HG03575 (cell line): ENCODE measurements at regions not wholly inside any gene's neighbourhood (a gene's known extent, or its start where the extent isn't known, plus 50 kb on each side); places are given as distances from the start of the nearest gene placed in this dataset.

Source experiments
- ATAC-seq: cut with Tn5 transposase; IDR thresholded peaks from one replicate; pipeline ENCODE4 v1.9.1; 2021; ENCODE audit not compliant: unreplicated experiment, insufficient number of reproducible peaks, low FRiP score; ENCODE audit errors: extremely low read depth

DNA sequence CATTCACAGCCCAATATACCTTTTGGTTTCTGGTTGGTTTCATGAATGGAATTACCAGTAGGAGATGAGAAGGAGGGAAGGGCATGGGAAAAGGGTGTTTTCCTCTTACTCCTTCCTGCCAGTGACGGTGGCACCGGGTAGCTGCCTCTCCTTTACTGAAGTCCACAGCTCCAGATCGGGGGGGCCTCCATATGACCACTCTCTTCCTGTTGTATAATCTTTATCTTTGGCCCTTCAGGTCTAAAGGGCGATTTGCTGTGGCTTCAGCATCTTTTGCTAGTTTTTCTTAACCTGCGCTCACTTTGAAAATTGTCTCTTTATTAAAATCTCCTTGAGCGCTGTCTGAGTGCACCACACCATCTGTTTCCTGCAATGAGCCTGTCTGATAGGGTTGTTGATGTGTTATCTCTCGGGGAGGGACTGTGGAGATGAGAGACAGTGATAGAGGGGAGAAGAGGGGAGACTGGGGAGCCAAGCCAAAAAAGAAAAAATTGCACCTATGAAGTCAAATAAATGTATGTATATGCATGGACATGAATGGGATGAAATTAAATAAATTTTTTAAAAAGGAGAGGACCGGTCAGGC lies 449.3 kb upstream of the KLF4 start:
- no peak for ATAC-seq

DNA sequence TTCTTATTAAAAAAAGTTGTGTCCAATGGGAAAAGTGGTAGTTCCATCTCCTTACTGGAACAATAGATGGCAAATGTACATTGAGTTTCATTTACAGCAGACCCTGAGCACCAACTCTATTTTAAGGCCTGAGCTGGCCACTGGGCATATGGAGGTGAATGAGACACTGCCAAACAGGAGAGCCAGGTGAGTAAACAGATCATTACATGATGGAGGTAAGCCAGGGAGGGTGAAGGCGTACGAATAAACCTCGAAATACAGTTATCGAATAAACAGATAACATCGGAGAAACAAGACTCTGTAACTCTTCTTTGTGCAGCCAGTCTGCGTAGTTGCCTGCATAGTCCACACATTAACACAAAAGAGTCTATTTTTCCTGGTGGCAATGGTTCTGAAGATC lies 446.4 kb upstream of the KLF4 start:
- ATAC-seq: no peak

DNA sequence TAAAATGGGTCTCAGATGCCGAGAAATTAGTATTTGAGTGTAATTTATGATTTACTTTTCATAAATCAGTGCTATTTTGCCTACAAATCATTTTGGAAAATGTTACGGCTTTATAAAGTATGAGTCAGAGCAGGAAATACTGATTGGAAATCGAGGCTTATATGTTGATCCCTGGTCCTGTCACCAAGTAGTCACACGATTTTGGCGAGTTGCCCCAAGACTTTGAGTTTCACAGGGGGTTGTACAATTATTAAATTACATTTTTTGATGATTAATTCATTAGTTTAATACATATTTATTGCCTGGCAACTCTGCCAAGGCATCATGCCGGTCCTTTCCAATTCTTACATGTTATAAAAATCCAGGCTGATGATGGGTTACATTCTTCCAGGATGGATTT lies 443.9 kb upstream of the KLF4 start:
- ATAC-seq: no peak

DNA sequence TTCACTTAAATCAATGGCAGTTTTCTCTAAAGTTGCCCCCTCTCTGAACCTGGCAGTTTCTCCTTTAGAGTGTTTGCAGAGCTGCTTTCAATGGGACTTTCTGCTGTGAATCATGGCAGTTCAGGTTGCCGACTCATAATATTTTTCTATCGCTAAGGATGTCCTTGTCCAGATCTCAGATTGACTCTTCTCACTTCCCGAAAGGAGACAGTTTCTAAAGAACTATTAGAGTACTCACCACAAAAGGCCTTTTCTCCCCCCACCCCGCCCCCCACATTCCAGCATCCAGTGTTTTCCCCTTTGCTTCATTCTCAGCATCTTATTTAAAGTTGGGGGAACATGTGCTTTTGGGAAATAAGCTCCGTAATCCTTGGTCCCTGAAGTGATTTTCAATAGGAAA lies 443.5 kb upstream of the KLF4 start:
- no peak for ATAC-seq

DNA sequence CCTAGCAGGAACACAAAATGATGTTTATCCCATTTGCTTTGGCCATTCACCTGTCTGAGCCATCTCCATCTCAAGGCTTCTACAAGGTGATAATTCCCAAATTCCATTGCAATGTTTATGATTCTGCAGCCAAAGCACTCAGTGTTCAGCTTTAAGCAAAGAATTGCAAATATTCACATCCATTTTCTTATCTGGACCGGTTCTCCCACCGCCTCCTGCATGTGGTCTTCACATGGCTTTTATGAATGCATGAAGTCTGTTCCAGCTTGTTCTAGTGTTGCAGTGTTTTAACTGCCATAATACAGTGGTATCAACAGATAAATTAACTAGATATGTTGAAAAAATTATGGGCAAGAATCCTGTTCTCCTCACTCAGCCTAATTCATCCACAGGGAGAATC lies 443.0 kb upstream of the KLF4 start:
- ATAC-seq: no peak

DNA sequence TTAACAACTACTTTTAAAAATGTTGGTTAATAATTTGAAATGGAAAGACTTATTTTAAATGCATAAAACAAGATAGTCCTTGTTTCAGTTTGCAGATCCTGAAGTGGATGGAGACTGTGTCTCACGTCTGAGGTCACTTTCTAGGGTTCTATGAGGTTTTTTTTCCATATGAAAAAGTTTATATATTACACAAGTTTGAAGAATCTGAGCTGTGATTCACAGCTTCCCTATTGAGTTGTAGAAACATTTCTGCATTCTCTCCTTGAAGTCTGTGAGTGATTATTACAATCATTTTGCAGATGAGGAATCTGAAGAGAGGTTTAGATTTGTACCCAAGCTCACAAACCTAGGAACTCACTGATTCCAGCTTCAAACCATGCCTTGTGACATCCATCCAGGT lies 442.5 kb upstream of the KLF4 start:
- ATAC-seq: no peak

DNA sequence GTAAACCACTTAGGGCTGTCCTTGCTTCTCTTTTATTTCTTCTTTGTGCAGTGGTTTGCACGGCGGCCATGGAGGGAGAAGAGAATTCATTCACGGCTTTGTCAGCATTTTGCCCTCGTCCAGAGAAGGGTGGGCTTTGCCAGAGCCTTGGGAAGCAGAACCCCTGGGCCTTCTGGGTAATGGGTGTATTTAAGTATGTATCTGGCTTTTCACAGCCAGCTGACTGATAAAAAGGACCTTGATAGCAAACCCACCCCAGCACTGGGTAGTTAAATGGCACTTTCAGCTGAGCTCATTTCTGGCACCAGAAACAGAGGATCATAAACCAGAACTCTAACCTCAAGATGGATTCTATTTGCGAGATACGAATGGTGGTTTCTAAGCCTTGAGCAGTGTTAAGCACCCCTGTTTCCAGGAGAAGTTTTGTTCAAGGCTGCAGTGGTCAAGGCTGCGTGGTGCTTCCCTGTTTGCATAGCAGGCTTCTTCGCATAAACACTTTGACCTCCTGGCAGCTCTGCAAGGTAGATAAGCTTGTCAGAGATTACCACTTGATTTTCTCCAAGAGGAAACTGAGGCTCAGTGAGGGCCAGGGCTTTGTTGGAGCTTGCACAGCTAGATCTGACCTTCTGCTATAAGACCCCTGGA lies 441.6 kb upstream of the KLF4 start:
- ATAC-seq: no peak

DNA sequence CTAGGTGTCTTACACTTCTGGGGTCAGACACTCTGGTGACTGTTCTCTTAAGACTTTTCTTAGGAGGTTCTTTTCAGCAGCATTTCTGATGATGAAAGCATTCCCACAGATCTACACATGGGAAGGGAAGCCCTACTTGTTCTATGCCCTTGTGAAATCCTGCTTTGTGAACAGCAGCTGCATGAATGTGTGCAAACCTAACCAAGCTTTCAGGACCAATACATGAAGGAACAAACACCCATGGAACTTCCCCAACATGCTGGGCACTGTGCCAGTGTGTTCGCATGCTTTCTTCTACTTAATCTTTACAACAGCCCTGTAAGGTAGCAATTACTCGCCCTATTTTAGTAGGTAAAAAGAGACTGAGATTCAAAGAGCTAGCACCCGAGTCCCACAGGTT lies 439.9 kb upstream of the KLF4 start:
- ATAC-seq: no peak

DNA sequence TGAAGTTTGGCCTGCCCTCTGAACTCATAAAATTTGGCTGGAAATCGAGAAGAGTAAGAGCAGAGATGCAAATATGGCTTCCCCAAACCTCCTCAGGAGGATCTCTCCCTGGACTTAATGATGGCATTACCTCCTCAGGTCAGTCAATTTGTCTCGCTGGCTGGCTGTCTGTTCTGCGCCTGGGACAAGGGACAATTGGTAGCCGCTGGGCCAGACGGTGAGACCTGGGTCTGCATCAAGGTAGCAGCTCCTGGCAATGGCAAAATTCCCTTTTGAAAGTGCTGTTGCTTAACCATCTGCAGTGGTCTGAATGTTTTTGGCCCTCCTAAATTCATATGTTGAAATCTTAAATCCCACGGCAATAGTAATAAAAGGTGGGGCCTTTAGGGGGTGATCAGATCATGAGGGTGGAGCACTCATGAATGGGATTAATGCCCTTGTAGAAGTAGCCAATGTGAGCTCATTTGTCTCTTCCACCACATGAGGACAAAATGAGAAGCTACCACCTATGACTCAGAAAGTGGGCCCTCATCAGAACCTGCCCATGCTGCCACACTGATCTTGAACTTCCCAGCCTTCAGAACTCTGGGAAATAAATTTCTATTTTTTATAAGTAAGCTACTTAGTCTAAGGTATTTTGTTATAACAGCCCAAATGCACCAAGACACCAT lies 439.3 kb upstream of the KLF4 start:
- no peak for ATAC-seq

DNA sequence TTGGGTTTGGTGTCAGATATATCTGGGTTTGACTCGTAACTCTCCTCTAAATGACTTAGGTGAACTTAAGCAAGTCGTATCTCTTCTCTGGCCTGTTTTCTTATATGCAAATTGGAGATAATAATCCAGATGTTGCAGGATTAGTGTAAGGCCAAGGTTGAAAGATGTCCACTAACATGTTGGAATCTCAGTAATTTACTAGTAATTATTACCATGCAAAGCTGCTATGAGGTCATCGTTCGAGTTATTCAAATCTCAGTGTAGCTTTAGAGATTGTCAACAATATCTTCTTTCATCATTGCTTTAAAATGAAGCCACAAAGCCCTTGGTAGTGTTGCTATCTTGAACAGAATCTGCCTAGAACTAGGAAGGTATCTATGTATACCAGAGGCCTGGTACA lies 437.7 kb upstream of the KLF4 start:
- ATAC-seq: no peak

DNA sequence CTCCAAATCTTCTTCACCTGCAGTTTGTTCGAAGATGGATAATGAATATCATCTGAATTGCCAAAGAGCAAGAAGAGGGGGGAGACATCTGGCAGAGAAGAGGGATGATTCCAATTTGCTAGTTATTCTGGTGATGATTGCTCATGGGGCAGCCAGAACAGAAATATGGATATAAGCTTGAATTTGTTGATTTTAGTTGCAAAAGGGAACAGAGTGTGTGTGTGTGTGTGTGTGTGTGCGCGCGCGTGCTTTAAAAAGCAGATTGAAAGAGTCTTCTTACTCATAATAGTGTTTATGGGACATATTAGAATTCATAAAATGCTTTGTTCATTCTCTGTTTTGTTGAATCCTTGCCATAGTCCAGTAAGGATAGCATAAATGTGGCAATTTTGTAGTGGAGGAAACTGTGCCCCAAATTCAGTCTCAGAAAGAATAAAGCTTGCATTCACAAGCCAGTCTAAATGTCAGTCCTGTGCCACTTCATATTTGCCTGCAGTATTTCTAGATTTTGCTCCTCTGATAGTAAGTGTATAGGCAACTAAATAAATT lies 436.3 kb upstream of the KLF4 start:
- ATAC-seq: no peak

DNA sequence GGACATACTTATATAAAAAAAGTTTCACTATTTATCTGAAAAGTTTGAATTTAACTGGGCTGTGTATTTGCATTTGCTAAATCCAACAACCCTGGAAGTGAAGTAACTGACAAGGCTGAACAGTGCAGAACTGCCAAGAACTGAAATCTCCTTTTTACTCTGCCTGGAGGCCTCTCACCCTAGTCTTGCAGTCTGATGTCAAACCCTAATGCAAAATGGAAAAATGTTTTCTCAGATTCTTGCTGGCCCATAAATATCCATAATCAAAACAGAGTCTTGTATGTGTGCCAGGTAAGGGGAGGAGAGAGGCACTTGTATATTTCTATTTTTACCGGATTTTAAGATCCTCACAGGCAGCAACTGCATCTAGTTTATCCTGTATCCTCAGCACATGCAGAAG lies 432.7 kb upstream of the KLF4 start:
- no peak for ATAC-seq

DNA sequence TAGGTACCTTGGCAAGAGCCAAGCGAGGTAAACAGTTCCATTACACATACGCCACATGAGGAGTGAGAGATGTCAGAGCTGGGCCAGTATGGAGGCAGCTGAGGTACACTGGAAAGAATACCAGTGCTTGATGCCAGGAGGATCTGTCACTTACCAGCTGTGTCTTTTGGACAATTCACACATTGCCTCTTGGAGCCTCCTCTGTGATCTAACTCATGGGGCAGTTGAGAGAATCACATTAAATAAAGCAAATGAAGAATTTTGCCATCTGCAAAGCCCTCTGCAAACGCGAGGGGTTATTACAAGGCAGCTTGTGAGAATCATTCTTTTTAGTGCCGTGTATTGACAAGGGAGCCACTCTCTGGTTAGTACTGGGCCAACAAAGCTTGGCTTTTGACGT lies 429.7 kb upstream of the KLF4 start:
- no peak for ATAC-seq

DNA sequence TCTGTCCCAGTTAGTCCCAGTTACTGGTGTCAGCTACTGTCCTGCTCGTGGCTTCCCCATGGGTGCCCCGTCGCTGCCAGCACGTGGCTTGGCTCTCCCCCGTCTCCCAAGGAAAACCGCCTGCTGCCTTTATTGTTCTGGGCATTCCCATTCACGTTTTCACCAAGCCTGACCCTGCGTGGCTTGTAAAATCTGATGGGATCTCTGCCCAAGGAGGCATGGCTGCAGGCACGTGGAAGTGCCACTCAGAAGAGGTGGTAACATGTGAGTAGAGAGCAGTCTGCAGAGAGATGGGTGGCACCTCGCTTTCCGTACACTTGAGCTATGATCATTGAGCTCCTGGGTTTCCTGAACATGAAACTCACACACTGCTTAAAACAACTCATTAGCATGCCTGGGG lies 429.2 kb upstream of the KLF4 start:
- ATAC-seq: no peak

DNA sequence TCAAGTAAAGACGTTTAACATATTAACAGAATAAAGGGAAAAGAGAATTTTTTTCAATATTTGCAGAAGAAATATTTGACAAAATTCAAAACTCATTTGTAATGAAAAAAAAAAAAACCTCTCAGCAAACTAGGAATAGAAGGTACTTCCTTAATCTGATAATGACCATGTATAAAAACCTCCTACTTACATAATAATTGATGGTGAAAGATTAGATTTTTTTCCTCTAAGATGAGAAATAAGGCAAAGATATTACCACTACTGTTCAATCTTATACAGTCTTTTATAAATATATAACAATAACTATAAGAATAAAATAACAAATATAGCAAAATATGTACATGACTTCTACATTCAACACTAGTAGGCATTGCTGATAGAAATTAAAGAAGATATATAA lies 424.6 kb upstream of the KLF4 start:
- no peak for ATAC-seq

DNA sequence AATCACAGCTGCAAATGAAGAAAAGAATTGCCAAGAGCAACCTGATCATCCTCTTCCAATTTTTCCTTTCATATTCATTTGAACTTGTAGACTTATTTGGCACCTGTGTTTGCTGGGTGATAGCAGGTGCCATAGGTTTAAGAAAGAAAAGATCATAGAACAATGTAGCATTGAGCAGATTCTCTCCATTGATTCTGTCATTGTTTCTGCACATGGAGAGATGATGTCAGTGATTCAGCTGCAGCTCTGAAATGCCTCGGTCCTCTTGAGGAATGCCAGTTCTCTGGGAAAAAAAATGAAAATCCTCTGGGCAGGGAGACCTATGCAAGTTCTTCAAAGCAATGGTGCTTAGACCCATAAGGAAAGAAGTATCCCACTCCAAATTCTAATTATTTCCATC lies 418.1 kb upstream of the KLF4 start:
- no peak for ATAC-seq

DNA sequence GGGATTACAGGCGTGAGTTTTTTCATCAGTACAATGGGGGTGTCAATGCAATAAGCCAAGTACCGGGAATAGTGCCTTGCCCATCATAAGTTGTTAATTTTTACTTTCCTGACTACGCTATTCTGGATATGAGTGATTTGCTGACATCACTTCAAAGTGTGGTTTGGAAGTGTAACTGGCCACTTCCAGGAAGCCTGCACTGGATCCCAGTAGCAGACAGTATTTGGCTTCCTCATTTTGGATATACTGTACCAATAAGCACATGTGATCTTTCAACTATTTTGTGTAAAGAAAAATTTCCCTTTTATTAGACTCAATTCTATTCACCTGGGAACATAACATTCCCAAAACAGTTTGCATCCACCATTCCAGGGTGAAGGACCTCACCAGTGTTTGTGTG lies 417.7 kb upstream of the KLF4 start:
- ATAC-seq: no peak

DNA sequence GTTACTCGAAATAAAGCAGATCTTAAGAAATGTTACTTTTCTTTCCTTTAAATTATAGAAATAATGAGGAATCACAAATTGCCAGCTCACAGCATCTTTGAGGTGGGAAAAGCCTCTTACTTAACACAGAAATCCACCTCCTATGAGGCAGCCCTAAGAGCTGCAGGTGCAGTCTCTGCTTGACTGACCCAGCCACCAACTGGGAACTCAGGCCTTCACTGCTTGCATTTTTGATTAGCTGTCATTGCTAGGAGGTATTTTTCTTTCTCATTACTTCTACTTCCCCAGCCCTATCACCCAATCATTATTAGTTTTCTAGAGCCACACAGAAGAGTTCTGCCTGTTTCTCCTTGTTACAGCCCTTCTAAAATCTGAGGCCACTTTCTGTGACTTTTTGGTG lies 416.5 kb upstream of the KLF4 start:
- no peak for ATAC-seq

DNA sequence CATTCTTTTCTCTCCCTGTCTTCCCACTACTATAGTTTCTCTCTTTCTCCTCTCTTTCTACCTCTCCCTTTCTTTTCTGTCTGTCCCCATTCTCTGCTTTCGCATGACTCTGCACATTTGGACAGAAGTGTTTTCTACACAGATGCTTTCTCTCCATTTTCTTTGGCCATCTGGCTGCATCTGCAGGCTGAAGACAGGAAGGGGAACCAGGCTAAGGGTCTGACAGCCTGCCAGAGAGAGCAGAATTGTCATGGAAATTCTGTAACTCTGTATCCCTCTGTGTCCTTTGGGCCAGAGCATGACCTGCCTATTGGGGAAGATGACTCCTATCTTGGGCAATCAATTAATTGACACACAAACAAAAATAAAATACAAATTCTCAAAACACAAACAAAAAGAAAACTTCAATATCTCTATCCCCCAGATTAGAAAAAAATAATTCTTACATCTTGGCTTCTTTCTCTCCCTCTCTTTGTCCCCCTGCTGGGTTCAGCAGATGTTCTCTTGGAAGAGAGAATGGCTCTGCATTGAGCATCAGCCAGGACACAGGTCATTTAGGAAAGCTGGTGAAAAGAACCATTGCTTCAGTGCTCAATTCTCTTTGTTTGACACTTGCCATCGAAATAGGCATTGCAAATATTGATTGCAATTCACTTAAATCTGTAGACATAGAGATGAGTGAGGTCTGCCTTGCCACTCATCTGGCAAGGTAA lies 415.9 kb upstream of the KLF4 start:
- no peak for ATAC-seq

DNA sequence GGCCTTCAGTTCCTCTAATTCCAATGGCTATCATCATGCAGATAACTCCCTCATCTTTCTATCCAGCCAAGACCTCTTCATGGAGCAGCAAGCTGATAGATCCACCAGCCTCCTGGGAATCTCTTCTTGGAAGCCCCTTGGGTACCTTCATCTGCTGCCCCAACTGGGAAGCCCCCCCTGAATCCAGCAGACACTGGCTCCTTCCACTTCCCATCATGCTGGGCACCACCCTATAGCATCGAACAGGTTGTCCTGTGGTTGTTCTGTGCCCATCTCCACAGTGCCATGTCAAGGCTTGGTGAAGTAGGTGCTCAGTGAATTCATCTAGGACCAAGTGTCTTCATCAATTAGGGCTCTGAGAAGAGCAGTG lies 410.4 kb upstream of the KLF4 start:
- no peak for ATAC-seq
